Esophagus squamous epithelium (tissue), 4 donors: ENCODE measurements at regions not wholly inside any gene's neighbourhood (a gene's known extent, or its start where the extent isn't known, plus 50 kb on each side); places are given as distances from the start of the nearest gene placed in this dataset.

Experiments
- POLR2A ChIP-seq, 4 donors: fragments of 450-650 bp; IDR thresholded peaks; one replicate each; pipeline ENCODE4 v1.6.1; 2017; ENCODE audit warnings: antibody characterized with exemption in 4 of 4, mild to moderate bottlenecking in 4 of 4, moderate library complexity in 3 of 4
- TF ChIP-seq, protein P1 (sequence below), 6 experiments: fragments of 450-650 bp in 4 of 6; fragments of 200-600 bp in 2 of 6; sonication (generic) in 2 of 6; IDR thresholded peaks; one replicate each; pipeline ENCODE4 v1.5.1; 2016 to 2019; ENCODE audit warnings: antibody characterized with exemption in 6 of 6, mild to moderate bottlenecking in 4 of 6, moderate library complexity in 4 of 6

DNA sequence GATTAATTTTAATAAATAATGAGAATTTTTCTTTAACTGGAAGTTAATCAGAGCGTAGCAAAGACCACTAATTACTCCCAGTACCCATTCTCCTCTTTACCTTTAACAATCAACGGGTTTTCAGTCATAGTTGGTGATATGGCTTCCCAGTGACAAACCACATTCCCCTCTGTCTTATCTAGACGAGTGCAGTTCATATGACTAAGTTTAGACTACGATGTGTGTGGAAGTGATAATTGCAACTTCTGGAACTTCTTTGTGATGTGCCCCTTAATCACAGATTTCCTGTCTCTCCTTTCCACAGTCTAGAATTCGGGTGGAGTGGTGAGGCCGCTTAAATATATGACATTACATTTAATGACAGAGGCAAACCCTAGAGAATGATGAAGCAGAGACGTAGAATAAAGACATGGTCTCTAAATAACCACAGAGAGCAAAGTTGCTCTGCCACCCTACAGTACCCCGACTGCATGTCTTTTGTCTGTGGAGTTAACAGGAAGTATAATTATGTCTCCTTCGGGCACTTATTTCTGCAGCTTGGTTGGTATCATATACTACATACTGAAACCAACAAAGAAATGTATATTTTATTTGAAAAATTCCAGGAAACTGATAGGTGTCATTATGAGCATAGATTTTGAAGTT is 693.3 kb upstream of the CDH7 start:
- TF ChIP-seq, protein P1, sequence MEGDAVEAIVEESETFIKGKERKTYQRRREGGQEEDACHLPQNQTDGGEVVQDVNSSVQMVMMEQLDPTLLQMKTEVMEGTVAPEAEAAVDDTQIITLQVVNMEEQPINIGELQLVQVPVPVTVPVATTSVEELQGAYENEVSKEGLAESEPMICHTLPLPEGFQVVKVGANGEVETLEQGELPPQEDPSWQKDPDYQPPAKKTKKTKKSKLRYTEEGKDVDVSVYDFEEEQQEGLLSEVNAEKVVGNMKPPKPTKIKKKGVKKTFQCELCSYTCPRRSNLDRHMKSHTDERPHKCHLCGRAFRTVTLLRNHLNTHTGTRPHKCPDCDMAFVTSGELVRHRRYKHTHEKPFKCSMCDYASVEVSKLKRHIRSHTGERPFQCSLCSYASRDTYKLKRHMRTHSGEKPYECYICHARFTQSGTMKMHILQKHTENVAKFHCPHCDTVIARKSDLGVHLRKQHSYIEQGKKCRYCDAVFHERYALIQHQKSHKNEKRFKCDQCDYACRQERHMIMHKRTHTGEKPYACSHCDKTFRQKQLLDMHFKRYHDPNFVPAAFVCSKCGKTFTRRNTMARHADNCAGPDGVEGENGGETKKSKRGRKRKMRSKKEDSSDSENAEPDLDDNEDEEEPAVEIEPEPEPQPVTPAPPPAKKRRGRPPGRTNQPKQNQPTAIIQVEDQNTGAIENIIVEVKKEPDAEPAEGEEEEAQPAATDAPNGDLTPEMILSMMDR (IDR thresholded peaks at IDR 0.05), result no peak
- no peak for TF ChIP-seq POLR2A (IDR thresholded peaks at IDR 0.05)
